Esophagus (tissue), 2 donors: ENCODE measurements at regions not wholly inside any gene's neighbourhood (a gene's known extent, or its start where the extent isn't known, plus 50 kb on each side); places are given as distances from the start of the nearest gene placed in this dataset.

ENCODE experiments used
- H3K27ac ChIP-seq, 2 donors: one replicate each; pipeline ENCODE4 v1.5.1; 2013; ENCODE audit warnings: low read depth in 2 of 2, mild to moderate bottlenecking in 2 of 2, inconsistent platforms in 1 of 2, low read length in 1 of 2, moderate library complexity in 1 of 2
- H3K27me3 ChIP-seq, 2 donors: one replicate each; pipeline ENCODE4 v1.6.1; 2013; ENCODE audit warnings: low read length in 2 of 2, control low read depth in 1 of 2, mild to moderate bottlenecking in 1 of 2; ENCODE audit not compliant: insufficient read depth in 2 of 2, control insufficient read depth in 1 of 2
- H3K36me3 ChIP-seq, 2 donors: one replicate each; pipeline ENCODE4 v1.6.1; 2013; ENCODE audit warnings: low read length in 1 of 2; ENCODE audit not compliant: control insufficient read depth in 2 of 2, insufficient read depth in 2 of 2
- H3K4me1 ChIP-seq, 2 donors: one replicate each; pipeline ENCODE4 v1.6.1; 2013; ENCODE audit warnings: low read length in 1 of 2; ENCODE audit not compliant: control insufficient read depth in 2 of 2, insufficient read depth in 2 of 2
- H3K4me3 ChIP-seq, 2 donors: one replicate each; pipeline ENCODE4 v1.5.1; 2013; ENCODE audit warnings: low read length in 2 of 2, mild to moderate bottlenecking in 2 of 2, low read depth in 1 of 2, moderate library complexity in 1 of 2
- H3K9me3 ChIP-seq, 2 donors: one replicate each; pipeline ENCODE4 v1.6.1; 2013; ENCODE audit warnings: mild to moderate bottlenecking in 2 of 2, low read depth in 1 of 2, low read length in 1 of 2, moderate library complexity in 1 of 2; ENCODE audit not compliant: control insufficient read depth in 2 of 2, insufficient read depth in 1 of 2
- WGBS, 2 donors: extraction: QIAGEN DNeasy Blood & Tissue Kit; methylation state at CpG; one replicate each; pipeline ENCODE4 v1.1.7; 2013; 5-methylcytosine and 5-hydroxymethylcytosine counted together
- donor health status: healthy with polysubstance abuse.
- donor health status: Bipolar disorder and iron deficiency.

GRCh38 chr1:235059221-235059620 lies 69.4 kb downstream of the TOMM20 start:
- H3K4me3 ChIP-seq, result no peak overlapping the region
- H3K9me3 ChIP-seq, result no peaks in the 10 kb centered on the region
- no peak overlapping the region for H3K27ac ChIP-seq
- no peaks in the 10 kb centered on the region for H3K27me3 ChIP-seq
- WGBS, 2 donors, result 78 to 79% methylated on average over 6 of the region's 6 CpGs
- H3K36me3 ChIP-seq, result no peaks in the 10 kb centered on the region
- peaks cover 4 to 18% of the 10 kb centered on the region in 2 donors for H3K4me1 ChIP-seq

- no peak overlapping the region for H3K27ac ChIP-seq
- no peak overlapping the region for H3K4me3 ChIP-seq
- H3K4me1 ChIP-seq, result peaks cover 4 to 18% of the 10 kb centered on the region in 2 donors
- no peaks in the 10 kb centered on the region for H3K27me3 ChIP-seq
- H3K36me3 ChIP-seq, result no peaks in the 10 kb centered on the region
- 57% methylated on average over 1 of the region's 1 CpG for WGBS, 2 donors
- H3K9me3 ChIP-seq, result no peaks in the 10 kb centered on the region
Observed at GRCh38 chr1:235058695-235059094, 69.9 kb downstream of the TOMM20 start.

- no peak overlapping the region for H3K4me3 ChIP-seq
- H3K36me3 ChIP-seq, result no peaks in the 10 kb centered on the region
- 90 to 95% methylated on average over 12 of the region's 12 CpGs for WGBS, 2 donors
- H3K27ac ChIP-seq, result no peak overlapping the region
- H3K4me1 ChIP-seq, result peaks cover 4 to 12% of the 10 kb centered on the region in 2 donors
- H3K27me3 ChIP-seq, result no peaks in the 10 kb centered on the region
- H3K9me3 ChIP-seq, result no peaks in the 10 kb centered on the region
Observed at GRCh38 chr1:235057385-235058306, 71.0 kb downstream of the TOMM20 start.

- Histone ChIP-seq H3K27me3 (no peaks in the 10 kb centered on the region), H3K9me3 (no peaks in the 10 kb centered on the region), H3K36me3 (no peaks in the 10 kb centered on the region), H3K4me3 (no peak overlapping the region), H3K27ac (no peak overlapping the region), H3K4me1 (peaks cover 4 to 9% of the 10 kb centered on the region in 2 donors)
- 77 to 83% methylated on average over 7 of the region's 7 CpGs for WGBS, 2 donors
Observed at GRCh38 chr1:235056937-235057336, 71.7 kb downstream of the TOMM20 start.

- Histone ChIP-seq H3K36me3 (no peaks in the 10 kb centered on the region), H3K27ac (no peak overlapping the region), H3K9me3 (no peaks in the 10 kb centered on the region), H3K27me3 (no peaks in the 10 kb centered on the region), H3K4me3 (no peak overlapping the region), H3K4me1 (peaks cover 0 to 6% of the 10 kb centered on the region in 2 donors)
- 94 to 95% methylated on average over 13 of the region's 13 CpGs for WGBS, 2 donors
Observed at GRCh38 chr1:235054936-235055335, 73.7 kb downstream of the TOMM20 start.

- 91 to 94% methylated on average over 11 of the region's 11 CpGs for WGBS, 2 donors
- peaks cover 0 to 6% of the 10 kb centered on the region in 2 donors for H3K4me1 ChIP-seq
Observed at GRCh38 chr1:235054466-235054865, 74.2 kb downstream of the TOMM20 start.

GRCh38 chr1:235052067-235053008 lies 76.3 kb downstream of the TOMM20 start:
- Histone ChIP-seq H3K9me3 (no peaks in the 10 kb centered on the region), H3K4me1 (peaks cover 2 to 7% of the 10 kb centered on the region in 2 donors), H3K36me3 (no peaks in the 10 kb centered on the region), H3K27ac (no peak overlapping the region), H3K4me3 (no peak overlapping the region), H3K27me3 (no peaks in the 10 kb centered on the region)
- 83 to 86% methylated on average over 12 of the region's 12 CpGs for WGBS, 2 donors

More at GRCh38 chr1:235054466-235054865, 74.2 kb downstream of the TOMM20 start:
- Histone ChIP-seq H3K9me3 (no peaks in the 10 kb centered on the region), H3K27me3 (no peaks in the 10 kb centered on the region), H3K4me3 (no peak overlapping the region), H3K27ac (no peak overlapping the region), H3K36me3 (no peaks in the 10 kb centered on the region)

- 37 to 48% methylated on average over 3 of the region's 3 CpGs for WGBS, 2 donors
- Histone ChIP-seq H3K4me1 (peaks cover 2% of the 10 kb centered on the region in 2 donors), H3K27me3 (no peaks in the 10 kb centered on the region), H3K4me3 (no peak overlapping the region), H3K27ac (no peak overlapping the region), H3K9me3 (no peaks in the 10 kb centered on the region), H3K36me3 (no peaks in the 10 kb centered on the region)
Observed at GRCh38 chr1:235051521-235051920, 77.1 kb downstream of the TOMM20 start.

- Histone ChIP-seq H3K36me3 (no peaks in the 10 kb centered on the region), H3K4me3 (no peak overlapping the region), H3K27me3 (no peaks in the 10 kb centered on the region), H3K27ac (no peak overlapping the region), H3K4me1 (peaks cover 2% of the 10 kb centered on the region in 2 donors), H3K9me3 (no peaks in the 10 kb centered on the region)
- 70 to 72% methylated on average over 7 of the region's 7 CpGs for WGBS, 2 donors
Observed at GRCh38 chr1:235050911-235051360, 77.7 kb downstream of the TOMM20 start.
